Immature natural killer cell (primary cell): ENCODE measurements at regions not wholly inside any gene's neighbourhood (a gene's known extent, or its start where the extent isn't known, plus 50 kb on each side); places are given as distances from the start of the nearest gene placed in this dataset.

Experiments used
- DNase-seq, 3 donors: peaks; one replicate each; pipeline ENCODE4 v3.0.0; 2022; ENCODE audit warnings: mixed read lengths in 1 of 3
- H3K27ac Mint-ChIP-seq, 6 donors: one replicate each; pipeline ENCODE4 v1.8.0; 2020; ENCODE audit warnings: mixed read lengths in 6 of 6, mild to moderate bottlenecking in 5 of 6, inconsistent platforms in 4 of 6, moderate library complexity in 3 of 6
- H3K27me3 Mint-ChIP-seq, 3 donors: one replicate each; pipeline ENCODE4 v1.8.0; 2020 to 2021; ENCODE audit warnings: low read depth in 3 of 3, mild to moderate bottlenecking in 3 of 3, mixed read lengths in 3 of 3, moderate library complexity in 3 of 3, inconsistent platforms in 1 of 3
- H3K36me3 Mint-ChIP-seq, 3 donors: one replicate each; pipeline ENCODE4 v1.8.0; 2020; ENCODE audit warnings: mixed read lengths in 3 of 3, inconsistent platforms in 2 of 3, mild to moderate bottlenecking in 2 of 3
- H3K4me1 Mint-ChIP-seq, 2 donors: one replicate each; pipeline ENCODE4 v1.8.0; 2020; ENCODE audit warnings: inconsistent platforms in 2 of 2, mild to moderate bottlenecking in 2 of 2, mixed read lengths in 2 of 2, moderate library complexity in 1 of 2
- H3K4me3 Mint-ChIP-seq, 5 donors: one replicate each; pipeline ENCODE4 v1.8.0; 2020; ENCODE audit warnings: mild to moderate bottlenecking in 5 of 5, mixed read lengths in 5 of 5, inconsistent platforms in 3 of 5, moderate library complexity in 3 of 5
- H3K9me3 Mint-ChIP-seq, 6 donors: one replicate each; pipeline ENCODE4 v1.8.0; 2020; ENCODE audit warnings: mild to moderate bottlenecking in 6 of 6, mixed read lengths in 6 of 6, inconsistent platforms in 4 of 6, moderate library complexity in 3 of 6

- Mint-ChIP-seq H3K27me3 (peaks cover 0 to 3% (median 0%) of the 10 kb centered on the region in 3 donors), H3K4me3 (no peak overlapping the region), H3K4me1 (peaks cover 9 to 13% of the 10 kb centered on the region in 2 donors), H3K9me3 (peaks cover 0 to 2% (median 0%) of the 10 kb centered on the region in 6 donors), H3K27ac (no peak overlapping the region), H3K36me3 (no peaks in the 10 kb centered on the region)
- peak in 2 of 3 donors; percentile 4 to 14 for DNase-seq
These were observed 80.6 kb upstream of the PLEKHA5 start for GRCh38 chr12:19048943-19049342.

GRCh38 chr12:19052689-19053088 lies 76.8 kb upstream of the PLEKHA5 start:
- Mint-ChIP-seq H3K9me3 (peaks cover 0 to 2% (median 0%) of the 10 kb centered on the region in 6 donors), H3K27ac (no peak overlapping the region), H3K4me3 (no peak overlapping the region), H3K4me1 (peaks cover 9 to 20% of the 10 kb centered on the region in 2 donors), H3K36me3 (no peaks in the 10 kb centered on the region), H3K27me3 (peaks cover 0 to 3% (median 0%) of the 10 kb centered on the region in 3 donors)
- no peak for DNase-seq

GRCh38 chr12:19053218-19053617 lies 76.3 kb upstream of the PLEKHA5 start:
- H3K27me3 Mint-ChIP-seq = peaks cover 0 to 3% (median 0%) of the 10 kb centered on the region in 3 donors
- H3K27ac Mint-ChIP-seq = no peak overlapping the region
- no peak for DNase-seq
- H3K9me3 Mint-ChIP-seq = peaks cover 0 to 2% (median 0%) of the 10 kb centered on the region in 6 donors
- no peaks in the 10 kb centered on the region for H3K36me3 Mint-ChIP-seq
- H3K4me3 Mint-ChIP-seq = no peak overlapping the region
- peaks cover 9 to 20% of the 10 kb centered on the region in 2 donors for H3K4me1 Mint-ChIP-seq

GRCh38 chr12:19054035-19054434 lies 75.5 kb upstream of the PLEKHA5 start:
- Mint-ChIP-seq H3K36me3 (no peaks in the 10 kb centered on the region), H3K9me3 (peaks cover 0 to 2% (median 0%) of the 10 kb centered on the region in 6 donors), H3K4me3 (no peak overlapping the region), H3K27ac (no peak overlapping the region), H3K4me1 (peaks cover 7 to 12% of the 10 kb centered on the region in 2 donors), H3K27me3 (peaks cover 0 to 3% (median 0%) of the 10 kb centered on the region in 3 donors)
- no peak for DNase-seq

GRCh38 chr12:19055589-19055988 lies 73.9 kb upstream of the PLEKHA5 start:
- peaks cover 0 to 3% (median 0%) of the 10 kb centered on the region in 3 donors for H3K27me3 Mint-ChIP-seq
- H3K9me3 Mint-ChIP-seq = peaks cover 0 to 2% (median 0%) of the 10 kb centered on the region in 6 donors
- no peak overlapping the region for H3K27ac Mint-ChIP-seq
- no peak for DNase-seq
- peaks cover 4 to 7% of the 10 kb centered on the region in 2 donors for H3K4me1 Mint-ChIP-seq
- no peaks in the 10 kb centered on the region for H3K36me3 Mint-ChIP-seq
- H3K4me3 Mint-ChIP-seq = no peak overlapping the region

- peaks cover 4 to 7% of the 10 kb centered on the region in 2 donors for H3K4me1 Mint-ChIP-seq
- DNase-seq = no peak
- no peak overlapping the region for H3K27ac Mint-ChIP-seq
- H3K27me3 Mint-ChIP-seq = peaks cover under 1 to 2% (median under 1%) of the 10 kb centered on the region in 3 donors
- H3K36me3 Mint-ChIP-seq = no peaks in the 10 kb centered on the region
- peaks cover 0 to 2% (median 0%) of the 10 kb centered on the region in 6 donors for H3K9me3 Mint-ChIP-seq
- no peak overlapping the region for H3K4me3 Mint-ChIP-seq
These were observed 71.1 kb upstream of the PLEKHA5 start for GRCh38 chr12:19058235-19059021.

GRCh38 chr12:19064713-19065112 lies 64.8 kb upstream of the PLEKHA5 start:
- no peak for DNase-seq
- no peaks in the 10 kb centered on the region for H3K9me3 Mint-ChIP-seq
- no peak overlapping the region for H3K27ac Mint-ChIP-seq
- H3K36me3 Mint-ChIP-seq = no peaks in the 10 kb centered on the region
- H3K27me3 Mint-ChIP-seq = peaks cover 2 to 5% (median 2%) of the 10 kb centered on the region in 3 donors
- H3K4me3 Mint-ChIP-seq = no peak overlapping the region
- no peaks in the 10 kb centered on the region for H3K4me1 Mint-ChIP-seq

- H3K4me1 Mint-ChIP-seq = no peaks in the 10 kb centered on the region
- no peak overlapping the region for H3K4me3 Mint-ChIP-seq
These were observed 64.3 kb upstream of the PLEKHA5 start for GRCh38 chr12:19065223-19065622.

GRCh38 chr12:19065871-19066270 lies 63.7 kb upstream of the PLEKHA5 start:
- Mint-ChIP-seq H3K4me1 (no peaks in the 10 kb centered on the region), H3K9me3 (peaks cover 0 to 4% (median 0%) of the 10 kb centered on the region in 6 donors), H3K36me3 (no peaks in the 10 kb centered on the region), H3K4me3 (no peak overlapping the region), H3K27me3 (peaks cover 2 to 5% (median 2%) of the 10 kb centered on the region in 3 donors), H3K27ac (no peak overlapping the region)
- DNase-seq = no peak

More at GRCh38 chr12:19065223-19065622, 64.3 kb upstream of the PLEKHA5 start:
- Mint-ChIP-seq H3K27ac (no peak overlapping the region), H3K27me3 (peaks cover 2 to 5% (median 2%) of the 10 kb centered on the region in 3 donors), H3K36me3 (no peaks in the 10 kb centered on the region), H3K9me3 (peaks cover 0 to under 1% (median 0%) of the 10 kb centered on the region in 6 donors)
- no peak for DNase-seq

GRCh38 chr12:19066475-19067001 lies 63.0 kb upstream of the PLEKHA5 start:
- no peak for DNase-seq
- Mint-ChIP-seq H3K4me3 (no peak overlapping the region), H3K4me1 (no peaks in the 10 kb centered on the region), H3K27me3 (peaks cover 0 to 5% (median 3%) of the 10 kb centered on the region in 3 donors), H3K27ac (no peak overlapping the region), H3K9me3 (peaks cover 0 to 4% (median 0%) of the 10 kb centered on the region in 6 donors), H3K36me3 (no peaks in the 10 kb centered on the region)

GRCh38 chr12:19068137-19068536 lies 61.4 kb upstream of the PLEKHA5 start:
- H3K4me1 Mint-ChIP-seq = no peaks in the 10 kb centered on the region
- H3K4me3 Mint-ChIP-seq = no peak overlapping the region
- H3K27ac Mint-ChIP-seq = no peak overlapping the region
- peaks cover 0 to 5% (median 3%) of the 10 kb centered on the region in 3 donors for H3K27me3 Mint-ChIP-seq
- H3K9me3 Mint-ChIP-seq = peaks cover 0 to 4% (median 0%) of the 10 kb centered on the region in 6 donors
- no peak for DNase-seq
- no peaks in the 10 kb centered on the region for H3K36me3 Mint-ChIP-seq

- H3K4me3 Mint-ChIP-seq = no peak overlapping the region
- no peaks in the 10 kb centered on the region for H3K4me1 Mint-ChIP-seq
- H3K36me3 Mint-ChIP-seq = no peaks in the 10 kb centered on the region
- H3K27ac Mint-ChIP-seq = no peak overlapping the region
- no peak for DNase-seq
- H3K9me3 Mint-ChIP-seq = peaks cover 0 to 4% (median 0%) of the 10 kb centered on the region in 6 donors
- H3K27me3 Mint-ChIP-seq = peaks cover 0 to 3% (median 1%) of the 10 kb centered on the region in 3 donors
These were observed 59.2 kb upstream of the PLEKHA5 start for GRCh38 chr12:19070341-19070740.

- no peaks in the 10 kb centered on the region for H3K36me3 Mint-ChIP-seq
- no peaks in the 10 kb centered on the region for H3K4me1 Mint-ChIP-seq
These were observed 54.8 kb upstream of the PLEKHA5 start for GRCh38 chr12:19074700-19075099.

GRCh38 chr12:19075711-19076340 lies 53.7 kb upstream of the PLEKHA5 start:
- Mint-ChIP-seq H3K36me3 (no peaks in the 10 kb centered on the region), H3K27me3 (peaks cover 0 to 4% (median under 1%) of the 10 kb centered on the region in 3 donors), H3K9me3 (peaks cover 0 to 3% (median 0%) of the 10 kb centered on the region in 6 donors)

More at GRCh38 chr12:19074700-19075099, 54.8 kb upstream of the PLEKHA5 start:
- Mint-ChIP-seq H3K27me3 (peaks cover 0 to 4% (median 0%) of the 10 kb centered on the region in 3 donors), H3K9me3 (peaks cover 0 to 4% (median 0%) of the 10 kb centered on the region in 6 donors), H3K27ac (no peak overlapping the region), H3K4me3 (no peak overlapping the region)
- DNase-seq = no peak

More at GRCh38 chr12:19075711-19076340, 53.7 kb upstream of the PLEKHA5 start:
- H3K4me3 Mint-ChIP-seq = no peak overlapping the region
- no peaks in the 10 kb centered on the region for H3K4me1 Mint-ChIP-seq
- no peak for DNase-seq
- H3K27ac Mint-ChIP-seq = no peak overlapping the region
